ENCODE measurements at regions not wholly inside any gene's neighbourhood (a gene's known extent, or its start where the extent isn't known, plus 50 kb on each side); places are given as distances from the start of the nearest gene placed in this dataset.

DNA sequence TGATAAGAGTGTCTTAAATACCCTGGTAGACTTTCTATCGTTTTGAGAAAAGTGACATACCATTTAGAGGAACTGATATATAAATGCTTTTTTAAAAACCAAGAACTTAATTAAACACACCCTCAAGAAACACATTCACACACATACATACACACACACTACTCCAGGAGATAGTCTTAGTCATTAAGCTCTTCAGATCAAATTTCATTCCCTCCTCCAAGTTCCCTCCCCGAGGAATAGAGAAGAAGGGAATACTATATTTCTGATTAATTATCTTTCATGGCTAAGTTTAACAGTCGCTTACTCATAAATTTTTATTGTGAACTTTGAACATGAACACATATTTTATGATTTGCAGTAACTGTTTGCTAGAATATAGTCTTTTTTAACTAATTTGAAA is 1109.5 kb downstream of the SLITRK1 start:
- DNase-seq: no peak

DNA sequence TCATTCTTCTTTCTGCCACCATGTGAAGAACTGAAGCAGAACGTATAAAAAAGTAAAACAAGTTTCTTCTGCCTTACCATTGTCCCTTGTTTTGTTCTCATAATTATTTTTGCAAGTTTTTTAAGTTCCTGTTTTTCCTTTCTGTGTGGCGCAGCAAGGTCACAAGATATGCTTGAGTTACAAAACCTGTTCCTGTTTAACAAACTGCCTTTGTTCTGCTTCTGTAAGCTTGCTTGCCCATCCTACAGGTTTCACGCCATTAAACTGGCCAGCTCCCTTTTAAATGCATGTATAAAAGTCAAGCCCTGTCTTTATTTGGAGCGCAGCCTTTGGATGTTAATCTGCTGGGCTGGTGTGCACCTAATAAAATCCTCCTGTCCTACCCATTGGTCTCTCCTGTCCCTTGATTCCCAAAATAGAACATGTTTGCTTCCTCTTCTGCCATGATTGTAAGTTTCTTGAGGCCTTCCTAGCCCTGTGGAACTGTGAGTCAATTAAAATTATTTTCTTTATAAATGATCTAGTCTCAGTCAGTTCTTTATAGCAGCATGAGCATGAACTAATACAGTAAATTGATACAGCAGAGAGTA is 1115.4 kb downstream of the SLITRK1 start:
- DNase-seq: no peak

DNA sequence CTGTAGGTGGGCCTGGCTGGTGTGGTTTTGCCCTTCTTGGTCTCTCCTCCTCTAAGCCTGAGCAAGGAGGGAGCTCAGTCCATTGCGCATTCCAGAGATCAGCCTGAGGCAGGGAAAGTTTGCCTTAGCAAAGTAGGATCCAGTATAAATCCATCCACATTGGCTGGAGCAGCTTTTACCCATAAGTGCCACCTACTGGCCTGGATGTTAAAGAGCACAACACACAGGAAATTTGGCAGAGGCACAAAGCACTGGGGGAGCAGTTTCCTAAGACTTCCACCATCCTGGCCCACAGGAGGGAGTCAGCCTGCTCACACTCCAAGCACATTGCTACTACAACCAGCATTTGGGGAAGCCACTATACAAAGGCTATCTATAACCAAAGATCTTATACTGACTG is 1124.2 kb downstream of the SLITRK1 start:
- DNase-seq: no peak

DNA sequence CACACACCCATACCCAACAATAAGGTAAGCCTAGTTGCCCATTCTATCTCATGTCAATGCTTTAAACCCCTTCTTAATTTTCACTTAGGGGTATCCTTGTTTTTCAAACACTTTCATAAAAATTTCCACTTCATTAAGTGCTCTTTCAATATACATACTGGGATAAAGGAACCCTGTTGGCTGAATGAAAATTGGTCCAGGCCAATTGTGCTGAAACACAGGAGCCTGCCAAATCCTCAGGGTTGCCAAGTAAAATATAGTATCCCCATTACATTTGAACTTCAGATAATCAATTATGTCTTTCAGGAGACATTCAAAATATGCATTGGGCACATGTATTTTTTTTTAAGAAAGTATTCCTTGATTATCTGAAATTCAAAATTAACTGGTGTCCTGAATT is 1131.1 kb downstream of the SLITRK1 start:
- DNase-seq: no peak

DNA sequence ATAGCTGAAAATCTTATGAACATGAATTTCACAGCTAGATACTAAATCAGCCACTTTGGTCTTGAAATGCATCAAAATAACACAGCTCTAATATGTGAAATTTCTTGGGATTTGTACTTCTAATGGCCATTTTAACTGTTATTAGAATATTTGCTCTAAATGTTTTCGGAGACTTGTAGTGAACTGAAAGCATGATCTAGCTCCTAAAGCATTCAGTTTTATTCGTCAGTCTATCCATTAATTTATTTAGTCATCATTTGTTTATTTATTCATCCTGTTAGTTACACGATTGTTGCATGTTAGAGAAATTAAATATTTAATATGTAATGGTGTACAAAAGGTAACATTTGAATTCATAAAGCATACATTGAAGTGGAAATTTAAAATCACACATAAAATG is 1132.7 kb downstream of the SLITRK1 start:
- no peak for DNase-seq

DNA sequence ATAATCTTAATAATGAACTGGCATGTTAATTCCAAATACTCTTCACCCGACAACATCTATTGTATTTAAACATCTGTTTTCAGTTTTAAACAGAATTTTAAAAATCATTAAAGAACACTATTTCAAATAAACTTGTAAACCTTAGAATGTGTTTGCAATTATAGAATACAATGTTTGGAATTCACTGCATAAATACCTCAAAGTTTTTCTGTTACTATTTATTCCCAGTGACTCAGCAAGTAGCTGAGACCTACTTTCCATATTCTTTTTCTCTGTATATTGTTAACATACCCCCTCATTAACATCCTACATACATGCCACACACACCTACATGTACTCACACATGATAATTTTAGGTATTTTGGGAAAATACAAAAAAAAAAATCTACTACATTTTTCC is 1134.3 kb downstream of the SLITRK1 start:
- DNase-seq: no peak

DNA sequence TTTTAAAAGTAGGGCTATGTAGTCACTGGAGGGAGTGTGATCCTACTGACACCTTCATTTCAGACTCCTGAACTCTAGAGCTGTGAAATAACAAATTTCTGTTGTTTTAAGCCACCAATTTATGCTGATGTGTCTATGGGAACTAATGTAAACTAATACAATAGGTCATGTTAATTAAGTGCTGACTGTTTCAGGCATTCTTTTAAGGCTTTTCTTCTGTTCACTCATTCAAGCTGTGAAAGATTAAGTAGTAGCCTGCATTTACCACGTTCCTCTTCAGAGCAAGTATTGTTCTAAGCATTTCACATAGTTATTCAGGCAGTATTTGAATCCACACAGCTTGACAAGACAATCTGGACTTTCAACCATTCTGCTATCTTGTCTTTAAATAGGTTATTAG is 1135.0 kb downstream of the SLITRK1 start:
- DNase-seq: no peak

DNA sequence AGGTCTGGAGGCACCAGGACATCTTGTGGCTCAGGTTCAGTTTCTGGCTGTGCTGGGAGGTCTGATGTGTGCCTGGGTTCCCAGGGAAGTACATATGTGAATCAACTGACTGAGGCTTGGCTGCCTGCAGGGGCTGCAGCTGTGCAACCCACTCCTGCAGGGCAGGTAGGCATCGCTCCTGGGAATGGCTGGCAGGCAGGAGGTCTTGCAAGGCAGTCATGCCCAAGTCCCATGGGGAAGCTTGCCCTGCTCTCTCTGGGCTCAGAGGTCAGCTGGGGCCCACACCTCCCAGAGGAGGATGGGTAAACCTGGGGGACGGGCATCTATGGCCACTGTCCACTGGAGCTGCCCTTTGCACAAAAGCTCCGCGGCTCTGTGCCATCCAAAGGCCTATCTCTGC is 1141.8 kb downstream of the SLITRK1 start:
- DNase-seq: no peak

DNA sequence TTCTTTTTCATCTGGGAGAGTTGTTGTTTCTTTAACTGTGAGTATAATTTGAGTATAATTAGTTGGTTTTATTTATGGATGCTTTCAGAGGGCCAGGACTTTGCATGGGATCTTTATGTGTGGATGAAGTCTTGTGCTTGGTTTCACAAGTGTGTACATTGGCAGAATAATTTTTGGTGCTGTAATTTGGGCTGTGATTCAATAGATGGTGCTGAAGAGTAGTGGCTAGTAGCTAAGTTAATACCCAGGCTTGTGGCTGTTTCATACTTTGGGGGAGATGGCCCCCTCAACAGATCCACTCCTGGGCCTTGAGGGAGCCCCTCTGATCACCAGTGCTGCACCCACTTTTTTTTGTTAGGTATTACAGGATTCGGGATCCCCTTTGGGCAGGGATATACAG is 1142.4 kb downstream of the SLITRK1 start:
- no peak for DNase-seq

DNA sequence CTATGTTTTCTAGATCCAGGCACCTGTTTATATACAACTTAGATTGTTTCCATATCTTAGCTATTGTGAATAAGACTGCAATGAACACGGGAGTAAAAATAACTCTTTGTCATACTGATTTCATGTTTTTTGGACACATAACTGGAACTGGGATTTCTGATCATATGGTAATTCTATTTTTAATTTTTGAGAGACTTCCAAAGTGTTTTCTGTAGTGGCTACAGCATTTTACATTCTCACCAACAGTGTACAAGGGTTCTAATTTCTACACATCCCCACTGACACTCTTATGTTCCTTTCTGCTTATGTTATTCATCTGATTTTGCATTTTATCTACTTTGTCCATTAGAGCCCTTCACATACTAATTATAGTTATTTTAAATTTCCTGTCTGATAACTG is 1152.9 kb downstream of the SLITRK1 start:
- no peak for DNase-seq

DNA sequence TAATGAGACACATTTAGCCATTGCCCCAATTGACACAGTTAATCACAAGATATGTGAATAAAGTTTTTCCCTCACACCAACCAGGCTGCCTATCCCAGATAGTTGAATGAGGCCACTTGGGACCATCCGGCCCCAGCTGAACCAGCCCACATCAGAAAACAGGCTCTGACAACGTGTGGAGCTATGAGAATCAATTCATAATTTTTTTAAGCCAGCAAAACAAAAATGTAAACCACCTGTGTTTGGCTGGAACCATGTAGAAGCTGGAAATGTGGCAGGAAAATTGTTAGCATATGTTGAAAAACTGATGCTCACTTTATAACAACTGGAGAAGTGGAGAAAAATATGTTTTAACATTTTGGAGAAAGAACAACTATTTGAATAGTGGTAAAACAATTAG is 1161.3 kb downstream of the SLITRK1 start:
- DNase-seq: no peak

DNA sequence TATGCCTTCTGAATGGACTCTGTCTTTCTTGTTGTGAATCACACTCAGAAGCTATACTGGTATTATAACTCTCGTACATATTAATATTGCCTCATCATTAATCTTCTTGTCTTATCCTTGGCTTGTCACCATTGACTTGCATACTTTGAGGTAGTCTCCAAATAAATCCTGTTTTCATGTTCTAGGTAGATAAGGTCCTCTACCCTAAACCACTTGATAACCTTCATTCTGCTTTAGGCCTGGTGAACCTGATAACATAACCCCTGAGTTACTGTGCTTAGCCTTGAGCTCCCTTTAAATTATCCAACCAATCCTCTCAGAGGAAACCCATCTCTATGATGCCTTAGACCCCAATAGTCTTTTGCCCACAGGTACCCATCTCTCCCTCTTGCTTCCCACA is 1162.3 kb downstream of the SLITRK1 start:
- DNase-seq: no peak

DNA sequence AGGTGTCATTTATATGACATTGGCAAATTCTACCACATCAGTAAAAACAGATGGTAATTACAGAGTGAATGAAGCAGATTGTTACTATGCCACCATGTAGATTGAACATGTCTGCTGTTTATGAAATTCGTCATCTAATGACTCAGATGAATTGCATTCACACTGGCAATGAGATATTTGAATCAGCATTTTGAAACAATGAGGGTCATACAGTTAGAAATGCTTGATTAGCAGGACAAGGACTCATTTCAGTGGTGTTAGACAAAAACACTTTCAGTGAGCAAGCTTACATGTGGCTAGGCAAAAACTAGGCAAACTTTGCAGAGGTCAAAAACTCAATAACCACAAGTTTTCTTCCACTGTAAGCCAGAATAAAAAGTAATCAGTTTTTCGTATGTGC is 1165.0 kb downstream of the SLITRK1 start:
- no peak for DNase-seq

DNA sequence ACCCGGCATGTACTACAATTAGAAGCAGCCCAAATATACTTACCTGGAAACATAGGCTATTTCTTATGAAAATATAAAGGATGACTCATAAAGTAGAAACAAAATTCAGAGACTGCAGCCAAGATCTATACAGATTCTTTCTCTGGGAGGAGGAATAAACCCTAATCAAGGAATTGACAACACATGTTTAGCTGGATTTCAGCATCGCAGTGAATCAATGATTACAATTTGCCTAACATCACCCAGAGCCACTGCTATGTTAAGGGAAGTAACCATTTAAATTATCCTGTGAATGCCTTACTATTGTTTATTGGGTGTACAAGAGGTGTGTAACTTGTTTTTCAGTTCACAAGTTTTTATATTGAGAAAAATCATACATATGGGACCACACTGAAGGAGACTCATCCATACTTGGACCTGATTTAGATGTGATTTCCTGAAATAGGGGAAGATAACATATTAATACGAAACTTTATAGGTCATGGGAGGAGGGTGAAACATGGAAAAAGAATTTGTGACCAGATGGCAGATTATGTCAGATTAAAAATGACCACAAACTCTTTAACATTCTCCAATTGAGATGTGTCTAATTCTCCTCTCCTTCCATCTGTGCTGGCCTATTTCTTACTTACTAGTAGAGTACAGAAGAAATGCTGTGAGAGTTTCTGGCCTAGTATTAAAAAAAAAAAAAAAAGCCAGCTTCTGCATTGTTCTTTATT is 1168.4 kb downstream of the SLITRK1 start:
- no peak for DNase-seq

DNA sequence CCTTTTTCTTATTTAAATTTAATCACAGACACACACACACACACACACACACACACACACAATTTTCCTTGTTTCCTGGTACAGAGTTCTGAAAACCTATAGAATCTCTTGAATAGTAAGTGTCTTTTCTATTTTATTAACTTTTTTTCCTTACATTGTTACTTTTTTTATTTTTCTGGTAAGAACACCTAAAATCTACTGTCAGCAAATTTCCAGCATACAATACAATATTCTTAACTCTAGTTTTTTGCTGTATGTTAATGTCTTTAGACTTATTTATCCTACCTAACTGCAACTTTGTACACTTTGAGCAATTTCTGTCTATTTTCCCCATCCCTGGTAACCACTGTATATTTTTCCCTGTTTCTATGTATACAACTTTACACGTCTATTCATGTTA is 1179.8 kb downstream of the SLITRK1 start:
- no peak for DNase-seq

DNA sequence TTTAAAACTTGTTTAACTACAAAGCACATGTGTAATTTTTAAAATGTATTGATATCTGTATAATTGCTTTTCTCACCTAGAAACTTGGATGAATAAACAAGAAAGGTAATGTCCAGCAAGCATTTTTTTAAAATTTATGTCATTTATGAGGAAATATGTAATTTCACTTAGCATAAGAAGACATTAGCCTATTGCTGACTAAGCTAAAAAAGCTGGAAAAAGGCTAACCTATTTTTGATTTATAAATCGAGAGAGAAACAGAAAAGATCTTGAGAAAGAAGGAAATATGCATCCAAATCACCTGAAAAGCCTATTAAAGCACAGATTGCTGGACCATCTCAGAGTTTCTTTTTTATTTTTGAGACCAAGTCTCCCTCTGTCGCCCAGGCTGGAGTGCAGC is 1181.3 kb downstream of the SLITRK1 start:
- no peak for DNase-seq

DNA sequence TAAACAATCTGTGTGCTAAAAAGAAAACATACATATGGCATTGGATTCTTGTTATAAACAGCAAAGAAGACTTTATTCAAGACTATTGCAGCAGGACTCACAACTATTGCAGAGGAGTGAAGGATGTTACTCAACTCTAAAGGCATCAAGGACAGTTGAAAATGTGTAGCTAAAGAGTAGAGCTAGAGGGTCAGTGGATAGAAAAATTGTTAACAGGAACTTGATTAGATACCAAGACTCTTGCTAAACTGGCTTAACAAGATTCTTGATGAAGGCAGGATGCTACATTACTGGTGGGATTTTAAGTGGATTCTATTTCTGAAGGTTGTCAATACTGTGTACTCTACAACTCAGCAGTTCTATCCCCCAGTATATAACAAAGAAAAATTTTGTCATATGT is 1183.3 kb downstream of the SLITRK1 start:
- DNase-seq: no peak

DNA sequence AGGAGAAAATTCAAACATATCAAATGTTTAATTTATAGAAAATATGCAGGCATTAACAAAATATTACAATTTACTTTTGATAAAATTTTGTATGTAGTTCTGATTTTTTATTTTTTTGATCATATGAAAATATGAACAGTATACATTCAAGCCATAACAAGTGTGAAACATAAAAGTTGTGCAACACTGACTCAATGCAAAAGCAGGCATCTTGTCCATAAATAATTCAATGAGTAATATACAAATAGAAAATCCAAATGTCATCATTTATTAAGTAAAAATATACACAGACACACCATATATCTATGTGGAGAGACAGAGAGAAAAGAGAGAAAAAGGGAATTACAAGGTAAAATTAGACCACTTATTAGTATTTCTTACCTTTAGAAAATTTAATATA is 1183.9 kb downstream of the SLITRK1 start:
- DNase-seq: no peak

DNA sequence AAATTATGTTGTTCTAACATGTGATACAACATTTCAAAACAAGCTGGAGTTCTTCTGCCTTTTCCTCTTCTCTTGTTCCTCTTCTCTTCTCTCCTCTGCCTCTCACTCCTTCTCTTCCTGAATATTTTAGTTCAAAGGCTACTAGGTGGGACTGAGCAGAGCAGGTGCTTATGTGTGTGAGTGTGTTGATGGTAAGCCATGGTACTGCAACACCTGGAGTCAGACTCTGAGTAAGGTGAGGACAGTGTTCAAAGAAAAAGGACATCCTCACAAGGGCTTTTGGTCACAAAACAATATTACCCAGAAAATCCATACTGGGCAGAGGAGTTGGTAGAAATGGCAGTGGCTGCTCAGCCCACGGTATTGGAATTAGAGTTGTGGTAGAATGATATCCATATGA is 1188.7 kb downstream of the SLITRK1 start:
- no peak for DNase-seq

DNA sequence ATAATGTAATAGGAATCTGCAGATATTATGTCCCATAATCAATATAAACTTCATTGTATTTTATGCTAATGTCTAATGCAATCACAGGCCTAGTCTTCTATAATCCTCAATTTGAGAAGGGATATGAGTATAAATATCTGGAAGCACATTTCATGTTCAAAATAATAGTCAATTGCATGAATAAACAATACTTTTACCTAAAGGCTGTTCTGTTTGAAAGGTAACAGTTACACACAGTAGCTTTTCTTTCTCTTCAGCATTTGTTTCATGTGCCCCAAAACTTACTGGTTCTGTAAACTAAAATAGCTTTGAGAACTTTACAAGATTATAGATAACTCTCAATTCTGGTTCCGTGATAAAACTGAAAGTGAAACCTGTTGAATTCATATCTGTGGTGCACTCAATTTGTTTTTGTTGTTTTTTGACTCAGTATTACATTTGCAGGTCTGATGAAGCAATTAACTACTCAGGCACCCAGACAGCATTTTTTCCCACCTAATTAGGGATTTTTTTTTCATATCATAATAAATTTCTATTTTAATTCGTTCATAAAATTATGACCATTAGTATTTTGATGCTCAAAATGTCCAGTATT is 1193.8 kb downstream of the SLITRK1 start:
- DNase-seq: no peak

DNA sequence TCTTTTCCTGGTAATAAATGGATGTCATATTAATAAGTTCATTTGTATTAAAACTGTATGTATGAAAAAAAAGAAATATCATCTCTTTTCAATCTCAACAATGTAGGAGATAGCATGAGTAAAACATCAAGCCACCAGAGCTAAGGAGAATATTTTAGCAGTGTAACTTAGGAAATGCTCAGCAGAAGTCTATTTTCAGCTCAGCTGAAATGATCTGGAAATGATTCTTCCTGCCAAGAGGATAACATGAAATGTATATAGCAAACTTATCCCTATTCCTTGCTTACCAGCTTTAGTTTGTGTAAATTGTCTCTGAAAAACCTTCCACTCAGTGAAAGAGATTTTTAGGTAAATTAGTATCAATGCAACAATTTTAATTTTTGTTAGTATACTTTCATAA is 1194.4 kb downstream of the SLITRK1 start:
- no peak for DNase-seq

DNA sequence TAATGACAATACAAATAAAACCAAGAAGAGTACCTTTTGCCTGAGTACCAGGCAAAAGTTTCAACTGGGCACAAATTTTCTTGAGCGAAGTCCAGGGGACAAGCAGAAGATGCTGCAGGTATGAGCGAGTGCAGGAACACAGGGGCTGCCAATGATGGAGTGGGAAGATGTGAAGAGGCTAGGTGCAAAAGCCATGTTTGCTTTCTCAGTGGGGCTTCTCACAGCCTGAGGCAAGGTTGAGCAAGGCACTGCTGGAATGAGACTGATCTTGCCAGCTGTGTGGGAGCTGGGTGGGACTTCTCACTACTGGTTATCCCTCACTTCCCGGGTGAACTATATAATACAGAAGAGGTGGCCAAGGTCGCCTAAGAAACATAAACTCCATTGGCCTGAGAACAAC is 1200.7 kb downstream of the SLITRK1 start:
- DNase-seq: no peak

DNA sequence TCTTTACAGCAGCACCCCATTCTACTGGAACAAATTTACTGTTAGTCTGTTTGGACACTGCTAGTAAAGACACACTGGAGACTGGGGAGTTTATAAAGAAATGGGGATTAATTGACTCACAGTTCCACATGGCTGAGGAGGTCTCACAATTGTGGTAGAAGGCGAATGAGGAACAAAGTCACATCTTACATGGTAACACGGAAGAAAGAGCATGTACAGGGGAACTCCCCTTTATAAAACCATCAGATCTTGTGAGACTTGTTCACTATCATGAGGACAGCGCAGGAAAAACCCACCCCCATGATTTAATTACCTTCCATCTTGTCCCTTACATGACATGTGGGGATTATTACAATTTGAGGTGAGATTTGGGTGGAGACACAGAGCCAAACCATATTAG is 1204.2 kb downstream of the SLITRK1 start:
- DNase-seq: no peak

DNA sequence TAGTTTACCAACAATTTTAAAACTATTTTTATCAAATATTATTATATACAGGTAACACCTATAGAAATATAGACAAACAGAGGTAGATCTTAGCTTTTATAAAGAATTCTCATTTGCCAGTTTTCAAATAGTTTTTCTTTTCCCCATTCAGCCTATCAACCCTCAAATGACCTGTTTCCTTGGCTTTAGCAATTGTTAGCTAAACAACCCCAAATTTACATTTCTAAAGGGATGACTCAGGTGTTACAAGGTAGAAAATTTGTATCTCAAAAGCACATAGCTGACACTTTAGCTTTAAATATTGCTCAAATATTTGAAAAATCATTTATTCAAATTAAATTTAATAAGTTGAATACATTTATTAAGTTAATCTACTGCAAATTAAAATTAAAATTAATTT is 1207.2 kb downstream of the SLITRK1 start:
- DNase-seq: no peak

DNA sequence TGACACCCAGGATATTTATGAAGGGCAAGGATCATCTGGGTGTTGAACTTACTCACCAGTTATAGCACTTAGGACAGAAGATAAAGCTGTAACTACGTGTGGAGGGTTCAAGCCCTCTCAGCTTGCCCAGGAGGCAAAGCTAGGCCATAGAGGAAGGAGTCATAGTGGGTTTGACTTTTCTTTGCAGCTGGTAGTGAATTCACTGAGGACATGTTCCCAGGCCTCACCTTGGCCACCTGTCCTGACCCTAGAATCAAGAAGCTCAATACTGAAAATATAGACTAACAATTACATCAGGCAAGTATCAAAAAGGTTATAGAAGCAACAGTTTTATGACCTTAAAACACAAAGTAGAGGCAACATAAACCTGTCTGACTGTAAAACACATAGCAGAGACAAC is 1207.7 kb downstream of the SLITRK1 start:
- no peak for DNase-seq

Data from CD4-positive, alpha-beta T cell treated with Interleukin-17A for 4 hours (primary cell).